ENCODE measurements at regions not wholly inside any gene's neighbourhood (a gene's known extent, or its start where the extent isn't known, plus 50 kb on each side); places are given as distances from the start of the nearest gene placed in this dataset.

DNA sequence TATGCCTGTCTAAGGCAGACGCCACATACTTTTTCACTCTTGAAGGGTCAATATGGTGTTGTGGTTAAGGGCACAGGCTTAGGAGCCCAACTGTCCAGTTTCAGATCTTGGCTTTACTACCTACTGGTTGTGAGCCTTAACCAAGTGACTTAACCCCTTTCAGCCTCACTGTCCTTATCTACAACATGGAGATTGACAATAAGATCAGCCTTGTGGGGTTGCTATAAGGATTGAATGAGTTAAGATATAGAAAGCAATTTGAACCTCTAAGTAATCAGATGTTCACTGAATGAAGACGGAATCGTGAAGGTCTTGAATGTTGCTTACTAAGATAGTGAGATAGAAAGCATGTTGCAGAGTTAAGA is 121.3 kb upstream of the JUN start:
- ChIA-PET POLR2A (no interaction called here), CTCF (interaction anchor here (1.3 kb wide), 2 partner anchors 16 to 794 kb away, joined by 3 to 4 read pairs; no protein-coding TSS in a partner anchor)
- no peaks in the 10 kb centered on the region for H3K9me3 ChIP-seq (ENCODE audit: control insufficient read depth, insufficient read depth, low read length)
- TF ChIP-seq, protein P1, sequence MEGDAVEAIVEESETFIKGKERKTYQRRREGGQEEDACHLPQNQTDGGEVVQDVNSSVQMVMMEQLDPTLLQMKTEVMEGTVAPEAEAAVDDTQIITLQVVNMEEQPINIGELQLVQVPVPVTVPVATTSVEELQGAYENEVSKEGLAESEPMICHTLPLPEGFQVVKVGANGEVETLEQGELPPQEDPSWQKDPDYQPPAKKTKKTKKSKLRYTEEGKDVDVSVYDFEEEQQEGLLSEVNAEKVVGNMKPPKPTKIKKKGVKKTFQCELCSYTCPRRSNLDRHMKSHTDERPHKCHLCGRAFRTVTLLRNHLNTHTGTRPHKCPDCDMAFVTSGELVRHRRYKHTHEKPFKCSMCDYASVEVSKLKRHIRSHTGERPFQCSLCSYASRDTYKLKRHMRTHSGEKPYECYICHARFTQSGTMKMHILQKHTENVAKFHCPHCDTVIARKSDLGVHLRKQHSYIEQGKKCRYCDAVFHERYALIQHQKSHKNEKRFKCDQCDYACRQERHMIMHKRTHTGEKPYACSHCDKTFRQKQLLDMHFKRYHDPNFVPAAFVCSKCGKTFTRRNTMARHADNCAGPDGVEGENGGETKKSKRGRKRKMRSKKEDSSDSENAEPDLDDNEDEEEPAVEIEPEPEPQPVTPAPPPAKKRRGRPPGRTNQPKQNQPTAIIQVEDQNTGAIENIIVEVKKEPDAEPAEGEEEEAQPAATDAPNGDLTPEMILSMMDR (IDR thresholded peaks at IDR 0.05; ENCODE audit: low read depth, low read length): no peak
- H3K4me3 ChIP-seq (ENCODE audit: low read depth, low read length): no peak overlapping the region
- H3K27me3 ChIP-seq (ENCODE audit: control insufficient read depth, insufficient read depth, low read length): no peaks in the 10 kb centered on the region
- no peak overlapping the region for H3K27ac ChIP-seq (ENCODE audit: low read depth, low read length)
- no peak for DNase-seq (ENCODE audit: low read depth, low spot score)

DNA sequence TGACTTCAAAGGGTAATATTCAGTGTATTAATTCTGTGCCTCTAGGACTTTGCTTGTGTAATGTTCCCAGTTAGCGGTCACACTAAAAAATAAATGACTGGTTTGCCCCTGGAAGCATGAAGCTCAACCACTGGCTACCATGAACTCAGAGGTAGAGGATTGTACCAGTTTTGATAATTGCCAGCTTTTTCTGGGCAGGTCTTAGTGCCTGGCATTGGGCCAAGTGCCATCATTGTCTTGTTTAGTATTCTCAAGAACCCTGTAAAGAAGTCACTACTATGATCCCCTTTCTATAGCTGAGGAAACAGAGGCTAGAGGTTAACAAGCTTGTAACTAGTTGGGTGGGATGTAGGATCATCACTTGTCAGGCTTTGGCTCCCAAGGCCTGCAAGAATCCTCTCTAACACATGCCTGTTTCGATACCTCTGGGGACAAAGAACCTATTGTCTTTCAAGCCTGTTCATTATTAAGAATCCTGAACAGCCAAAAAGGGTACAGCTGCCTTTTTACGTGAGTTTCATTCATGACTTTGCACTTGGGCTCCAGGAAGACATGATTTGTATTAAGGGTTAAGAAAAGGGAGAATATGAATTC is 121.9 kb upstream of the JUN start:
- TF ChIP-seq, protein P1 (IDR thresholded peaks at IDR 0.05; ENCODE audit: low read depth, low read length): no peak
- ChIA-PET POLR2A (no interaction called here), CTCF (interaction anchor here (1.3 kb wide), 2 partner anchors 15 to 793 kb away, joined by 3 to 4 read pairs; no protein-coding TSS in a partner anchor)
- H3K9me3 ChIP-seq (ENCODE audit: control insufficient read depth, insufficient read depth, low read length): no peaks in the 10 kb centered on the region
- no peak overlapping the region for H3K4me3 ChIP-seq (ENCODE audit: low read depth, low read length)
- no peak for DNase-seq (ENCODE audit: low read depth, low spot score)
- no peak overlapping the region for H3K27ac ChIP-seq (ENCODE audit: low read depth, low read length)
- H3K27me3 ChIP-seq (ENCODE audit: control insufficient read depth, insufficient read depth, low read length): no peaks in the 10 kb centered on the region

DNA sequence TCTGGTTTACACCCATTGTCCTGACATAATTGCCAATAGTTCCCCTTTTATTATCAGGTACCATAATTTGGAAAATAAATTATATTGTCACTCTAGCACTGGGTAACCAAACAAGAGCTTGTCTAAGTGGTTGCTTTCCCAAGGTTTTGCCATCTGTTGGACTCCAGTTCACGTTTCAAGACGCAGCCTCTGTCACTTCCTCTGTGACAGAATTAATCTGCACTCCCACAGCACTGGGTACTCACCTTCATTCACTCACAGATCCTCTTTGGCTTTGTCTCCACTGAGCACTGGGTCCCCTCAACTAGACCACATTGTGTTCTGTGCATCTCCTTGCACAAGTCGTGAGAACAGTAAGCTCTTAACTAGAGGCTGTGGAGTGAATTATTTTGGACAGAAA is 123.6 kb upstream of the JUN start:
- Histone ChIP-seq H3K27ac (ENCODE audit: low read depth, low read length) (no peak overlapping the region), H3K9me3 (ENCODE audit: control insufficient read depth, insufficient read depth, low read length) (no peaks in the 10 kb centered on the region), H3K4me3 (ENCODE audit: low read depth, low read length) (no peak overlapping the region), H3K27me3 (ENCODE audit: control insufficient read depth, insufficient read depth, low read length) (no peaks in the 10 kb centered on the region)
- no peak for DNase-seq (ENCODE audit: low read depth, low spot score)
- TF ChIP-seq, protein P1 (IDR thresholded peaks at IDR 0.05; ENCODE audit: low read depth, low read length): no peak
- ChIA-PET POLR2A (no interaction called here), CTCF (no interaction called here)

DNA sequence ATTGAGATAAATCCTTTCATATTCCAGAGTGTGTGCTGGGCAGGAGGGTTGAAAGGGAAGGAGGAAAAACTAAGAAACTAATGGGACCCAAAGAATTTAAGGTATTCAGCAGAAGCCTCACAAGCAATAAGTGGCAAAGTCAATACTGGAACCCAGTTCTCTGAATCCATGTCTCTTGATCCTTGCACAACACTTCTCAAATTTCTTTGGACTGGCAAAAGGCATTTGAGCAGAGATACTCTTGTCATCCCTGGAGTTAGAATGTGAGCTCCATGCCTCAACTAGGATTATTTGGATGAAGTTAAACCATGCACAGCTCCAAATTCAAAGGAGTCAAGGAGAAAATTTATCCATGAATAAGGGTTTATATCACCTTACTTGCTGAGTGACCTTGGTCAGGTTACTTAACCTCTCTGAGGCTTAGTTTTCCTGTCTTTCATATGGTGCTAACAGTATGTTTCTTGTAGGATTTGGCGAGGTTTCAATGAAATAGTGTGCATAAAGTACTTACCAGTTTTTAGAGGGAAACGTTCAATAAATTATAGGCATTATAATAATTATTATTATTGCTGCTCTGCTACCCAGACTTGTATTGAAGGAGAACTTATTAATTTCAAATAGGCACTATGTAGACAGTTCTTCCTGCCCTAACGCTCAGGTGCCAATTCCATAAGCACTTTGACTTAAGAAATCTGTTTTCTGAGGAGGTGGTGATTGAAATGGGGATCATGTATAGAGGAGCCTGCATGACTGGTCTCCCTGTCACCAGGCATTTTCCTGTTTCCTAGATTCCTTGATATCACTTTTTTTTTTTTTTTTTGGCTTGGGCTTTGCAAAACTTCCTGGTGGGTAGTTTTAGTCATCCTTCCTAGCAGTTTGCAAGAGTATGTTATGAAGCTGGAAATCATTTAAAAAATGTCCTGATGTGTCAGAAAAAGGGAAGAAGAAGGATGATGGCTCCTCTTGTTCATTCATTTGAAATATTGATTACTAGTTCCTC is 125.0 kb upstream of the JUN start:
- CTCF ChIA-PET: no interaction called here
- no peak for DNase-seq (ENCODE audit: low read depth, low spot score)
- no peak overlapping the region for H3K4me3 ChIP-seq (ENCODE audit: low read depth, low read length)

More for the DNA sequence above, 125.0 kb upstream of the JUN start:
- POLR2A ChIA-PET: interaction anchor here (0.6 kb wide), 1 partner anchor 13 kb away, joined by 3 read pairs; no protein-coding TSS in a partner anchor
- Histone ChIP-seq H3K27ac (ENCODE audit: low read depth, low read length) (no peak overlapping the region), H3K9me3 (ENCODE audit: control insufficient read depth, insufficient read depth, low read length) (no peaks in the 10 kb centered on the region), H3K27me3 (ENCODE audit: control insufficient read depth, insufficient read depth, low read length) (no peaks in the 10 kb centered on the region)
- TF ChIP-seq, protein P1 (IDR thresholded peaks at IDR 0.05; ENCODE audit: low read depth, low read length): no peak

Measured in AG04450 (cell line).